Colonic mucosa (tissue), 4 donors: ENCODE measurements at regions not wholly inside any gene's neighbourhood (a gene's known extent, or its start where the extent isn't known, plus 50 kb on each side); places are given as distances from the start of the nearest gene placed in this dataset.

Experiments used
- DNase-seq: peaks from one replicate; pipeline ENCODE4 v3.0.0-alpha.2; 2020
- H3K27ac ChIP-seq: fragments of 200-600 bp; one replicate; pipeline ENCODE4 v1.8.0; 2021
- H3K27me3 ChIP-seq: fragments of 200-600 bp; one replicate; pipeline ENCODE4 v1.8.0; 2021
- H3K36me3 ChIP-seq: fragments of 200-600 bp; one replicate; pipeline ENCODE4 v1.8.0; 2021
- H3K4me1 ChIP-seq: fragments of 200-600 bp; one replicate; pipeline ENCODE4 v1.8.0; 2021; ENCODE audit warnings: mild to moderate bottlenecking
- H3K4me3 ChIP-seq: fragments of 200-600 bp; one replicate; pipeline ENCODE4 v1.8.0; 2021
- H3K9ac ChIP-seq, 2 donors: one replicate each; pipeline ENCODE4 v1.7.0; 2013; ENCODE audit warnings: control low read depth in 2 of 2, low read depth in 2 of 2, low read length in 2 of 2
- H3K9me3 ChIP-seq: fragments of 200-600 bp; one replicate; pipeline ENCODE4 v1.8.0; 2021
- intact Hi-C: fragments of 100-400 bp; cut with DNase I; formaldehyde crosslinking; loops from one replicate; pipeline ENCODE4 v1.14.1; 2022
- TF ChIP-seq, protein P1 (sequence below): fragments of 200-600 bp; IDR thresholded peaks from one replicate; pipeline ENCODE4 v1.8.0; 2022; ENCODE audit warnings: antibody characterized with exemption, mild to moderate bottlenecking
- donor health status: healthy.
- donor health status: DM: no; HTN: no; CAD: no.
- donor health status: DM: no; HTN: no; CAD: no.

DNA sequence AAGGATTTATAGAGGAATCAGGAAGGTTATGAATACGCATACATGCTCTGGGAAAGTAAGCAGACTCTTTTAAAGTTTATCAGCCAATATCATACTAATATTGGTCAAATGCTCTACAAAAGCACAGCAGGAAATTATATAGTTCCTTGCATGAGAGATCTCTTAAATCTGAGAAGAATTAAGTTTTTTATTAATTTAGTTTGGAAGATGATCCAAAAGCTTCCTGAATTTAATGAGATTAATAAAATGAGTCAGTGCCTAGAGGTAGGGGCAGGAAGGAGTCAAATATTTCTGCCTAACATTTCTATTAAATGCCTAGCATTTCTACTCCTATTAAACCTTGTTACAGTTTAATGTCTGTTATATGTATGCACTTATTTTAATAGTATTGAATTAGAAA lies 1608.2 kb downstream of the GRIK2 start:
- no peak for DNase-seq
- no peaks in the 10 kb centered on the region for H3K9me3 ChIP-seq
- no peaks in the 10 kb centered on the region for H3K4me1 ChIP-seq
- intact Hi-C loops, result no loop called here
- TF ChIP-seq, protein P1, sequence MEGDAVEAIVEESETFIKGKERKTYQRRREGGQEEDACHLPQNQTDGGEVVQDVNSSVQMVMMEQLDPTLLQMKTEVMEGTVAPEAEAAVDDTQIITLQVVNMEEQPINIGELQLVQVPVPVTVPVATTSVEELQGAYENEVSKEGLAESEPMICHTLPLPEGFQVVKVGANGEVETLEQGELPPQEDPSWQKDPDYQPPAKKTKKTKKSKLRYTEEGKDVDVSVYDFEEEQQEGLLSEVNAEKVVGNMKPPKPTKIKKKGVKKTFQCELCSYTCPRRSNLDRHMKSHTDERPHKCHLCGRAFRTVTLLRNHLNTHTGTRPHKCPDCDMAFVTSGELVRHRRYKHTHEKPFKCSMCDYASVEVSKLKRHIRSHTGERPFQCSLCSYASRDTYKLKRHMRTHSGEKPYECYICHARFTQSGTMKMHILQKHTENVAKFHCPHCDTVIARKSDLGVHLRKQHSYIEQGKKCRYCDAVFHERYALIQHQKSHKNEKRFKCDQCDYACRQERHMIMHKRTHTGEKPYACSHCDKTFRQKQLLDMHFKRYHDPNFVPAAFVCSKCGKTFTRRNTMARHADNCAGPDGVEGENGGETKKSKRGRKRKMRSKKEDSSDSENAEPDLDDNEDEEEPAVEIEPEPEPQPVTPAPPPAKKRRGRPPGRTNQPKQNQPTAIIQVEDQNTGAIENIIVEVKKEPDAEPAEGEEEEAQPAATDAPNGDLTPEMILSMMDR, result no peak
- H3K27me3 ChIP-seq, result no peaks in the 10 kb centered on the region
- H3K9ac ChIP-seq, result no peak overlapping the region
- no peaks in the 10 kb centered on the region for H3K36me3 ChIP-seq
- H3K4me3 ChIP-seq, result no peak overlapping the region
- H3K27ac ChIP-seq, result no peak overlapping the region

DNA sequence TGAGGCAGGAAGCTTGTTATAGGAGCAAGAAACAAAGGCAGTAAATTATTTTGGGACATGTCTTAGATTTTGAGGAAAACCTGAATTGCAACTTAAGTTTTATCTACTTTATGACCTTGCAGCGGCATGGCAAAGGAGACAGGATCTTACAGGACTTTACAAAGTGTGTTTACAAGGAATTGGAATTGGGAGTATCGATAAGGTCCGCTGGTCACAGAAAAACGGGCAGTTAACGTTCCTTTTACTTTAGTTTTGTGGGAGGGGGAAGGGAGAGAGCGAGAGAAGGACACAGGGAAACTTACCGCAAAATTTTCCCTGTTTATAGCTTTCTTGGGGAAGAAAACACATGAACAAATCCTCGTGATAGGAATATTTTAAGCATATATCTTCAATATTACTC lies 1607.2 kb downstream of the GRIK2 start:
- TF ChIP-seq, protein P1, result no peak
- H3K4me1 ChIP-seq, result no peaks in the 10 kb centered on the region
- no peak overlapping the region for H3K4me3 ChIP-seq
- no peaks in the 10 kb centered on the region for H3K9me3 ChIP-seq
- no peak overlapping the region for H3K27ac ChIP-seq
- intact Hi-C loops, result no loop called here
- DNase-seq, result no peak
- H3K27me3 ChIP-seq, result no peaks in the 10 kb centered on the region
- H3K36me3 ChIP-seq, result no peaks in the 10 kb centered on the region
- no peak overlapping the region for H3K9ac ChIP-seq

DNA sequence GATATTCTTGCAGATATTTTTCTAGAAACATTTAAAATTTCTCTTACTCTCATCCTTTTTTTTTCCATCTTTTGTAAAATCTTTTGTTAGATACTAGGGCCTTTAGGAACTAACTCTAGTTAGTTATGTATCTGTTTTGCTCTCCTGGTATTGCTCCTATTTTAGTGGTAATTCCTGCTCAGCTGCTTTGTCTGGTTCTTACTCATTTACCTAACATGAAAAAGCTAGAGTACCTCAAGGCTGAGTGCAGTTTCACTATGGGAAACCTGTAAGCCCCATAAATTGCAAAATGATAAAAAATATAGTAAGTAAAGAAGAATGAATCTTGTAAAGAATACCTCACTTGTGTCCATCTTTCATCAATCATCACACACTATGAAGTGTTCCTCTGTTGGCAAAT lies 1602.0 kb downstream of the GRIK2 start:
- Histone ChIP-seq H3K27ac (no peak overlapping the region), H3K27me3 (no peaks in the 10 kb centered on the region), H3K9ac (no peak overlapping the region), H3K4me3 (no peak overlapping the region), H3K4me1 (no peaks in the 10 kb centered on the region), H3K36me3 (no peaks in the 10 kb centered on the region), H3K9me3 (no peaks in the 10 kb centered on the region)
- no peak for DNase-seq
- TF ChIP-seq, protein P1, result no peak
- intact Hi-C loops, result no loop called here

DNA sequence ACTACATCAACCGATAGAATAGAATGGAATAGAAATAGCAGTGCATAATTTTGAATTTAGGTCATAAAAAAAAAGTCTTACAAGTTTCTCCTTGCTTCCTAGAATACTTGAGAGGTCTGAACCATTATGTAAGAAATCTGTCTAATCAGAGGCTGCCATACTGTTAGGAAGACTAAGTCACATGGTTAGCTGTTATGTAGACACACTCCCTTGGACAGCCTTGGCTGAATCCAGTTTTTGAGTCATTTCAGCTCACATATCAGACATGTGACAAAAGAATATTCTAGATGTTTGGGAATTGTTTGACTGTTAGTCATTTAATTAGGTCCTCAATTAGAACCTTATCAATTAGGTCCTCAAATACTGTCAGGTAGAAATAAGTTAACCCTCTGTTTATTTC lies 1601.4 kb downstream of the GRIK2 start:
- no peak overlapping the region for H3K27ac ChIP-seq
- H3K27me3 ChIP-seq, result no peaks in the 10 kb centered on the region
- no peaks in the 10 kb centered on the region for H3K9me3 ChIP-seq
- H3K4me1 ChIP-seq, result no peaks in the 10 kb centered on the region
- H3K36me3 ChIP-seq, result no peaks in the 10 kb centered on the region
- TF ChIP-seq, protein P1, result no peak
- intact Hi-C loops, result no loop called here
- no peak overlapping the region for H3K4me3 ChIP-seq
- DNase-seq, result no peak
- no peak overlapping the region for H3K9ac ChIP-seq

DNA sequence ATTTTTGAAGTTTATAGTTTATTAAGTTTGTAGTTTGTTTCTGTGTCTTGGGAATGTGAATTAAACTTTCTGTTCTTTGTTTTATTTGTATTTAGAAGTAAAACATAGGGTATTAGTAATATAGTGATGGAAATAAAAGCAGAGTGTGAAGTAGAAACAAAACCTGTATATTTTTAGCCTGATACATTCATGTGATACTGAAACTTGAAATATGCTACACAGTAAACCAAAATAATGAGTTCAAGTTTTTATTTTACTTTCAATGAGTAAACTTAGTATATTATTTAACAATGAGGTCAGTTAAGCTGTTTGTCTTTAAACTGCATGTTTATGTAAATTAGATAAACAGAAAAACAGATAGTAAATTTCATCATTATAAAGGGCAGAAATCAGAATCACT lies 1592.6 kb downstream of the GRIK2 start:
- Histone ChIP-seq H3K9ac (no peak overlapping the region), H3K4me1 (no peaks in the 10 kb centered on the region), H3K4me3 (no peak overlapping the region), H3K9me3 (no peaks in the 10 kb centered on the region), H3K36me3 (no peaks in the 10 kb centered on the region), H3K27me3 (no peaks in the 10 kb centered on the region), H3K27ac (no peak overlapping the region)
- DNase-seq, result no peak
- TF ChIP-seq, protein P1, result no peak
- intact Hi-C loops, result no loop called here

DNA sequence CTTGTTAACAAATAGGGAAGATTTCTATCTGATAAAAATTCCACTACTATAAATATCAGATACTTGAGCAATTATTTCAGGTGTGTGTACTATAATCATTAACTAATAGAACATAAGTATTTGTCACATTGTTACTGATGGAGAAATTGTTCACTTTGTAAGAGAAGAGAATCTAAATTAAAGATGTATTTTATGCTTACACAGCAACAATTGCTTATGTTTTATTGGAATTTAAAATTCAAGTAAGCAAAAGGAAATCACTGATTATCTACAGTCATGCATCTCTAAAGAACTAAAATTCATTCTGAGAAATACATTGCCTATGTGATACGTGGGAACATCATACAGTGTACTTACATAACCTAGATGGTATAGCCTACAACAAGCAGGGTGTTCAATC lies 1590.8 kb downstream of the GRIK2 start:
- intact Hi-C loops, result no loop called here
- Histone ChIP-seq H3K9ac (no peak overlapping the region), H3K9me3 (no peaks in the 10 kb centered on the region), H3K27ac (no peak overlapping the region), H3K27me3 (no peaks in the 10 kb centered on the region), H3K36me3 (no peaks in the 10 kb centered on the region), H3K4me3 (no peak overlapping the region), H3K4me1 (no peaks in the 10 kb centered on the region)
- TF ChIP-seq, protein P1, result no peak
- DNase-seq, result no peak
